NCI-H460 (cell line): ENCODE measurements at regions not wholly inside any gene's neighbourhood (a gene's known extent, or its start where the extent isn't known, plus 50 kb on each side); places are given as distances from the start of the nearest gene placed in this dataset.
"Not testable (repeated sequence)": the region's sequence is repeated elsewhere in the genome, so short reads cannot be mapped to it uniquely, and the experiment has no call there.

ENCODE experiments used
- DNase-seq: peaks from one replicate; pipeline ENCODE4 v3.0.0-alpha.2; 2016; ENCODE audit warnings: low read depth; ENCODE audit errors: extremely low read depth

DNA sequence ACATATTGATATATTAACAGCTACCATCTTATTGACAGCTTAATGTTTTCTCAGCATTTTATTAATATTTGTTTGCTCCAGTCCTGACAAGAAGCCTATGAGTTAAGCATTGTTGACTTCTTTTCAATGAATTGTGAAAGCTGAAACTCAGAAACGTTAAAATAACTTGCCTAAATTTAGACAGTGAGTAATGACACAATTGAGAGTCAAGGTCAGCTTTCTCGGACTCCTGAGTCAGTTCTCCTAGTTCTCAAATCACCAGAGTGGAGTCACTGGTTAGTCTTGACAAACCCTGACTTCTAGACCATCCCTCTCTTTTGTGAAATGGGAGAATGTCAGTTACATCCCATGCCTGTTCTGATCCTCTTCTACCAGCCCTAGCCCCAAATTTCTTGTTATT is 222.7 kb upstream of the ACO1 start:
- no peak for DNase-seq

DNA sequence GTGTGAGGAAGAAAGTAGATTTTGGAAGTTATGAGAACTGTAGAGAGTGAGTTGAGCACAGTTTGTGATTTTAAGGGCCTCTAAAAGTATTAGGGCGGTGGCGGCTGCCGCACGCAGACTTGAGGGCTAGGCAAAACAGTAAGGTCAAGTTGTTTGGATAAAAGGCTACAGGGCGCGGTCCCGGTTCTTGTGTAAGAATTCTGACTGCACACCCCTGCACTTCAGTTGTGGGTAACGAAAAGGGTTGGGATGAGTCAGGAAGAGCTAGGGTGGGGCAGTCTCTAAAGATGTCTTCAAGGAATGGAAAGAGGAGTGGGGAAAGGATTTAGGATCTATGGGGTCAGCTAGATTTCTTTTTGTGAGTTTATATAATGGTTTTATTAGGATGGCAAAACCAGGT is 218.1 kb upstream of the ACO1 start:
- DNase-seq: not testable (repeated sequence)

DNA sequence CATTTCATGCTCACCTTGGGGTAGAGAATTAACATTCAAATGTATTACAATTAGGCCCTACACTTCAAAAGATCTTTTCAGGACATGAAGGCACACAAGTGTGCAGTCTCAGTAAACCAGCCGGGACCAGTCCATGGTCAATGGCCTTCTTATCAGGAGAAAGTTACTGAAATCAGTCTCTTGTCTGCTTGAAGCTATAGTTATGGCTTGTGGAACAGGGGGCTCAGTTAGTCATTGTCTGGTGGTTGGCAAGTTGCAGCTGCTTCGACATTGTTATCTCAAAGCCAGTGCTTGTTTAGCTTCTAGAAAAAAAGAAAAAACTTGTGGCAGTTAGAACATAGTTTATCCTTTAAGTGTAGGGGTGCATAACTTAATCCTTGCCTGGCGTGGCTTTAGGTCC is 213.1 kb upstream of the ACO1 start:
- no peak for DNase-seq

DNA sequence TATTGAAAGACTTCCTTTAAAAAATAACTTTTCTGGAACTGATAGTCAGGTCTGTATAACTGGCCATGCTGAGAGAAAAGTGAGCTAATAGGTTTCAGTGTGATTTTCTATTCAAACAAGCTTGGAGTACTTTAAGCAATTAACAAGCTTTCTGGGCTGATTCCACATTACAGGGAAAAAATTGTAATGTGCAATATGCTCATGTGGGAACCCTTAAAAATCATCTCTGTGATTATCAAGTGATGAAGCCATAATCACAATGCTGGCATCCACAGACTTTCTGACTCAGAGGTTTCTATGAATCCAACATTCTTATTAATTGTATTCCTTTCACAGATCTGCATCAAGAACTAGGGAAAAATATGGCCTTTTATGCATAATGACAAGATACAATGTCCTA is 212.2 kb upstream of the ACO1 start:
- no peak for DNase-seq

DNA sequence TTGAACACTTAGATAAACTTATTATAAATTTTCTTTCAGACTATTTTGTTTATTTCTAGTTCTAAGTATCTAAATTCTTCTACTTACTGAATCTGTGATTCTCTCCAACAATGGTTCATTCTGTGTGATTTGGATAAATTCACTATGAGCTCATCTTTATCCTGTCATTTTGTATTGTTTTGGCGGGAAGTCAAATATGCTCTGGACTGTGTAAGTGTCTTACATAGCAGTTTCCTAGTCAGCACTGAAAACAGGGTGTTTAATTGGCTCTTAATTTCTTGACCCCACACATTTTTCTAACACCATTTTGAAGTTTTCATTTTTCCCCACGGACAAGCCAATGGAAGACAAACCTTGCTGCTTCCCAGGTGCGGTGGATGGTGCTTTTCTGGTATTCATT is 207.0 kb upstream of the ACO1 start:
- no peak for DNase-seq

DNA sequence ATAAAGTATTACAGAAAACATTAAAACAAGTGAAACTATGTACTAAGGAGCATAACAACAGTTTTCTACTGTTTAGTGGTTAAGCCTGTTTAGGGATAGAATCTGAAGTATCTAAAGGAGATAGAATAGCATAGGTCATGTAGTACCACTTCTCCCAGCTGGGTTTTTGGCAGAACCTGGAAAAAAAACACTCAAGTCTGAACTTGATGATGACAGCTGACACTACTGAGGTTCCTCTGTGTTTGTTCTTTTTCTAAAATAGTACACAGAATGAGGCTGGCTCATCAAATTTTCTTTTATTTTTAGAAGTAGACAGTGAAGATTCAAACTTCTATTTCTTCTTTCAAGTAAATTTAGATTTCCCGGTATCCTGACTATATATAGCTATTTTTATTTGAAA is 203.8 kb upstream of the ACO1 start:
- no peak for DNase-seq

DNA sequence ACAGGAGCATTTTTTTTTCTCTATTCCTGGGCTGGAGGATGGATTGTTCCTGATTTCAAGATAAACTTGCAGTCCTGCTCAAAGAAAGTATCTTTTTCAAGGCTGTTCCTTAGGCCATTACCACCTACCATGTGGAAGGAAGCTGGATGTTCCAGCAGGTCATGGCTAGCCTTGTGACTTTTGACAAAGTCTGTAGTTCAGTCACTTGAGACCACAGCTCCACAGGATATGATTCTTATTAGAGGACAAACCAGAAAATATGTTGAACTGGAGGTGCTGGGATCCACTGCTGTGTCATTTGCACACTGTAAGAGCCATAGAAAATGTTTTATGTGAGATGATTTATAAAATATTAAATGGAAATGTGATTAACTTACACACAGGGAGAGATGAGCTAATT is 184.2 kb upstream of the ACO1 start:
- DNase-seq: no peak

DNA sequence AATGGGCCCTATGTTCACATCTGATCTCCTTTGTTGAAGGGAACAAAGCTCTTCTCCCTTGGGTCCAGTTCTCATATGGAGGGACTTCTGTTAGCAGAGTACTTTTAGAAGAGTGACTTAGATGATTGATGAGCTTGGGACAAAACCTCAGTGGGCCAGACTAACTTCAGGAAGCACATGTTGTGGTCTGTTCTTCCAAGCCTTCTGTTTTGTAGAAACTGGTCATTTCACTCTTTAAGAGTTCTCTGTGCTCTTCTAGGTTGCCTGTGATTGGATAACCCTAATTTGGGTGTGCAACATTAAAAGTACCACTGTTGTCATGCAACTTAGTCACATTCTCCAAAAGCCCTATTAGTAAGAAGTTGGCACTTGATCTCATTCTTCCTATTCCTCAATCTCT is 183.5 kb upstream of the ACO1 start:
- DNase-seq: no peak

DNA sequence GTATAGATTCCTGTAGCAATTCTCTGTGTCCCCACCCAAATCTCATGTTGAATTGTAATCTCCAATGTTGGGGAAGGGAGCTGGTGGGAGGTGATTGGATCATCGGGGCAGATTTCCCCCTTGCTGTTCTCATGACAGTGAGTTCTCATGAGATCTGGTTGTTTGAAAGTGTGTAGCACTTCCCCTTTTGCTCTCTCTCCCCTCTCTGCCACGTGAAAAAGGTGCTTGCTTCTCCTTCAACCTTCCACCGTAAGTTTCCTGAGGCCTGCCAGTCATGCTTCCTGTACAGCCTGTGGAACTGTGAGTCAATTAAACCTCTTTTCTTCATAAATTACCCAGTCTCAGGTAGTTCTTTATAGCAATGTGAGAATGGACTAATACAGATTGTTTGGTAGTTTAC is 175.3 kb upstream of the ACO1 start:
- not testable (repeated sequence) for DNase-seq

DNA sequence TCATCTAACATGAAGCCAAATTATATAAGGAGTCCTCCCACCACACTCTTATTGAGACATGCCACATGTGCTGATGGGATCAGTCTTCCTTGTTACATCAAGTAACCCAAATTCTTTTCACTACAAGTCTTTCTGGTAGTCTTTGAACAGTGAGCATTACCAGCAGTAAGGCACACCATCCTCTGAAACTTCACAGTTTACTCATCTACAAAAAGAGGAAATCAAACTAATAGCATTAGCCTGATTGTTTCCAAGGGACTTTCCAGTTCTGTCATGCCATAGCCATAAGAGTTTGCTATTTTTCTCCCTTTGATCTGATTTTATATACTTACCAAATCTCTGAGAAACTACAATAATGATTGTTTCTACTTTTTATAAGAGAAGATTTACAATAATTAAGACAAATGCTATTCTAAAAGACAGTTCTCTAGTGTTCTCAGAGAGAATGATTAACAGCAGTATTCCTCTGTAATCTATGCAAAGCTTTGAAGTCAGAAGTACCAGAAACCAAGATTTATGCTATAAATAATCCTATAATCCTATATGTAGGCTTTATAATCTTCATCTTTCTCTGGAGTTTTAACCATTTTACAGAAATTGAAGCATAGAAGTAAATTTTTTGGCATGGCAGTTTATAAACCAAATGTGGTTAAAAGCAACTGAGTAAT is 166.2 kb upstream of the ACO1 start:
- DNase-seq: no peak

DNA sequence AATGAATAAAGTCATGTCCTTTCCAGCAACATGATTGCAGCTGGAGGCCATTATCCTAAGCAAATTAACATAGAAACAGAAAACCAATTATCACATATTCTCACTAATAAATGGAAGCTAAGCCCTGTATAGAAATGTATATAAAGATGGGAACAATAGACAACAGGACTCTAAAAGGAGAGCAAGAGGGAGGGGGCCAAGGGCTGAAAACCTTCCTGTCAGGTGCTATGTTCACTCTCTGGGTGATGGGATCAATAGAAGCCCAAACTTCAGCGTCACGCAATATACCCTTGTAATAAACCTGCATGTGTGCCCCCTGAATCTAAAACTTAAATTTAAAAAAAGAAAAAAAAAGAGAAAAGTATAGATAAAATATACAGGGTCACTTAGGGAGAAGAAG is 163.7 kb upstream of the ACO1 start:
- no peak for DNase-seq

DNA sequence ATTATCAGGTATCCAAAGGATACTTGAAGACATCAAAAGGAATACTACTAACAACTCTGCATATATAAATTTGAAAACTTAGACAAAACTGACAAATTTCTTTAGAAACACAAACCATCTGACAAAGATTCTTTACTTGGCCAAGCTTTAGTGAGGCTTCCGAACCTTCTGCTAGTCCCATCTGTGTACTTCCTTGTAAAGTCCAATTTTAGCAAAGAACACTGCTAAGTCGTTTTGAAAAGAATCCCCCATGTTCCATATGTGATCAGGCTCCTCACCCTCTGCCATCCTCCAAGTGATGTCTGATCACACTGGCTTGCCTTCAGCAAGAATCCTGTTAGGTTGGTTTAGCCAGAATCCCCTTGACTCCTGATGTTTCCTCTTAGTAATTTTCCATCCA is 150.0 kb upstream of the ACO1 start:
- no peak for DNase-seq

DNA sequence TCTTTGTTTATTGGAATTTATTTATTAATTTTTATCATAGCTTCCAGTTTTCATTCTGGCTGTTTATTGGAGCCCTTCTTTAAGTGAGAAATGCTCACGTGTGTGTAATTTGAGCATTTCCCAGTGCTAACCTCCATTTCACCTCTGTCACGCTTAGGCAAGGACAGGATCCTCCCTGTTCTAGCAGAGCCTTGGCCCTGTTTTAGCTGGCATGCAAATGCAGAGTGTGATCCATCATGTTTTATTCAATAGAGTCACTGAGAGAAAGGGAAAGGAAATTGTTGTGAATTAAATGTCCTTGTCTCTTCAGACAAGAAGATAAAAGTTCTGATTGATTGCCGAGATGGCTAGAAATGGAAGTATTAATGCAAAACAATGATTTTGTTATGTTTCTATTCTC is 137.3 kb upstream of the ACO1 start:
- no peak for DNase-seq

DNA sequence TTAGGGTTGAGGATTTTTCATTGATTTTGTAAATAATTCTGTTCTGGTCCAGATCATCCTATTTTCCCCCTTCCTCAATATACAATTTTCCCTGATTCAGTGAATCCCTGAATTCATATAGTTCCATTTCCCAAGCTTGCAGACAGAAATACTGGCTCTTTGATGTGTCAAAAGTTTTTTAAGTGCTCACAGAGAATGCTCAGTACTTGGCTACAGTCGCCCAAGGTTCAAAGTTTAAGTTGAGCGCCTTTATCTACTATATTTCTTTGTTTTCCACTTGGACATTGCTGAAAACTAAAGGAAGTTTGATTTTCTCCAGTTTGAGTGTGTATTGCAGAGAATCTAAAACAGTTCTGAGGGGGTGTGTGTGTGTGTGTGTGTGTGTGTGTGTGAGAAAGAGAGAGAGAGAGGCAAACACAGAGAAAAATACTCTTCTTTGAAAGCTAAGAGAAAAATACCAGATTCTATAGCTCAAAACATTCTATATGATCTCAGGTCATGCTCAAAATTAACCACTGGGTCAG is 136.2 kb upstream of the ACO1 start:
- DNase-seq: no peak

DNA sequence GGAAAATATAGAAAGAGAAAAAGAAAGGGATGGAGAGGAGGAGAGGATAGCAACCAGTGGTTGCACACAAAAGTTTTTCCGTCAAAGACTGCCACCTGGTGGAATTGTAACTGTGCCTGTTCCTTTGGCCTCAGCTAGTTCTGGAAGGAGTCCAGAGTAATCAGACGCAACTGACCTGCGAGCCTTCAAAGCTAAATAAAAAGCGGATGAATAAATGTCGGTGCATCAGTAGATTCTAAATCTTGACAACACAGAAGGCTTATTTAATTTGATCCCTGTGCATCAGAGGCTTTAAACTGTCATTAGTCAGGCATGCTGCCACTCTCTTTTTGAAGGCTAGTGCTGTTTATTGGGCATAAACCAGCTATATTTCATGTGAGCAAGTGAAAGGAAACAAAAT is 132.9 kb upstream of the ACO1 start:
- DNase-seq: peak; percentile 60

DNA sequence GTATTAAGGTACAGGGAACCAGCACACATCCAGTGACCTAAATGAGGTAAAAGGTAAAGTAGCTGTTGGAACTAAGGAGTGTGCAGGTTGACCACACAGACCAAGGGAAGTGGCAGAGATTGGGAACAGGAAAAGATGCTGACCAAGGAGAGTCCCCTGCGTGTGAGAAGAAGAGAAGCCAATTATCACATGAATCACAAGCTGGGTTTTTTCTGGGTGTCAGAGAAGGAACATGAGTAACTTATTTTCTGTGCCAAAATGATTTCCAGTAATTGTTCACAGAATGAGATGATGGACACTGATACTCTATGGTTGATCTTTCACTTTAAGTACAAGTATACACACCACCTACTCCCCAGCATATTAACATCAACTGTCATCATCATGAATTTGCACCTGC is 130.7 kb upstream of the ACO1 start:
- DNase-seq: no peak

DNA sequence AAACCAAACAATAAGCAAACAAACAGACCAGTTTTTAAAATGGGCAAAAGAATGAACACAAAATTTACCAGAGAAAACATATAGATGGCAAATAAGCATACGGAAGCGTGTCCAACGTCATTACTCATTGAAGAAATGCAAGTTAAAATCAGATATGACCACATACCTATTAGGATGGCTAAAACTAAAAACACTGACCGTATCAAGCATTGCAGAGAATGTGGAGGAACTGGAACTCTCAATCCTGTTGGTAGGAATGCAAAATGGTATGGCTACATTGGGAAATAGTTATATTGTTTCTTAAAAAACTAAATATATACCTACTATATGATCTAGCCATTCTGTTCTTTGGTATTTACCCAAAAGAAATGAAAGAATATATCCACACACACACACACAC is 129.4 kb upstream of the ACO1 start:
- DNase-seq: no peak

DNA sequence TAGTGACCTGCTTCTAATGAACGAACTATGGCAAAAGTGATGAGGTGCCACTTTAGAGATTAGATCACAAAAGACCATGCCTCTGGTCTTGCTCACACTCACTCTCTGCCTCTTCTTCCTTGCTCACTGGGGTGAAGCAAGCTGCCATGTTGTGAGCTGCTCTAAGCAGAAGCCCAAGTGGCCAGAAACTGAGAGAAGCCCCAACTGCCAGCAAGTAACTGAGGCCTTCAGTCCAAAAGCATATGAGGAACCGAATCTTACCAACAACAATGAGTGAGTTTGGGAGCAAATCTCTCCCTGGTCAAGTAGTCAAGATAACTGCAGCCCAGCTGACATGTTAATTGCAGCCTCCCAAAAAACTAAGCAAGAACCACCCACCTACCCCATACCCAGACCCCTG is 126.0 kb upstream of the ACO1 start:
- DNase-seq: no peak

DNA sequence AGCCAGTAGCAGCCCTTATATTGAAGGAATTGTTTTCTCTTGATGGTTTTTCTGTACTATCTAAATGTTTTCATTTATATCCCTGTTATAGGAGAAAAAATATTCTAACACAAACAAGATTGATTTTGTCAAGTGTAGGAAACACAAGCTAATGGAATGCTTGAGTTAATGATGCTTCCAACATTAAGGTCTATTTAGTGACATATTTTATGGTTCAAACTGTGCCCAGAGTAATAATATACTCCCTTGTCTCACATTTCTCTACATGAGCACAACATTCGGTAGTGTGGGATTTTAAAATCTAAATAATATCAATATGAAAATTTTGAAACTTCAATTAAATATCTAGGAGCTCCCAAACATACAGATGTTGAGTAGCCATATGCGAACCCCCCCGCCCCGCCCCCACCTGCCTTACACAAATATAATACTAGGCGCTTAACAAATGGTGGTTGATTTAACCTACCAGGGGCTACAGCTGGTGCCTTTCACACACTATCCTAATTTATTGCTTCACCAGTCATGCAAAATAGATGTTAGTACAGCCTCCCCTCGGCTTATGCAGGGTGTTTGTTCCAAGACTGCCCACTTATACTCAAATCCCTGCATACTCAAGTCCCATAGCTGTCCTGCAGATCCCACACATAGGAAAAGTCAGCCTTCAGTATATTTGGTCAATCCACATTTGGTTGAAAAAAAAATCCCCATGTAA is 124.1 kb upstream of the ACO1 start:
- no peak for DNase-seq

DNA sequence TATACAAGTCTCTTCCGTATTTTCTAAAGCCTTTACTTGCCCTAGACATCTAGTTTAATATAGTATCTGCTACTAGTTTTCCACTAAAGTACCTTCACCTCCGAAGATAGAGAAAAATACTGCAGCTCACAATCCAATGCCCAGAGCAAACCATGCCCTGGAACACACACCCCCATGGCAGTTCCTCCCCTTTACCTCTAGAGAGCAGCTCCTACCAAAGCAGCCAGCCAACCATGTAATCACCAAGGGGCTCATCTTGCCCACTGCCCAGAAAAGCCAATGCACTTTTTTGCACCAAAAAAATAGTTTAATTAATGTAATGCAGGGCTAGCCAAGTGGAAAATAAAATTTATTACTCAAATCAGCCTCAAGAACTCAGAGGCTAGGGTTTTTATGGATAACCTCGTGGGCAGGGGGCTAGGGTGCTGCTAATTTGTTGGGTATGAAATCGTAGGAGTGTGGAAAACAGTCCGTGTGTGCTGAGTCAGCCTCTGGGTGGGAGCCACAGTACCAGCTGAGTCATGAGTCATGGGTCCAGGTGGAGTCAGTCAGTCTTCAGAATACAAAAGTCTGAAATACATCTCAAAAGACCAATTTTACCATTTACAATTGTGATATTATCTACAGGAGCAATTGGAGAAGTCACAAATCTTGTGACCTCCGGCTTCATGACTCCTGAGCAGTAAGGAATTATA is 120.1 kb upstream of the ACO1 start:
- DNase-seq: no peak

DNA sequence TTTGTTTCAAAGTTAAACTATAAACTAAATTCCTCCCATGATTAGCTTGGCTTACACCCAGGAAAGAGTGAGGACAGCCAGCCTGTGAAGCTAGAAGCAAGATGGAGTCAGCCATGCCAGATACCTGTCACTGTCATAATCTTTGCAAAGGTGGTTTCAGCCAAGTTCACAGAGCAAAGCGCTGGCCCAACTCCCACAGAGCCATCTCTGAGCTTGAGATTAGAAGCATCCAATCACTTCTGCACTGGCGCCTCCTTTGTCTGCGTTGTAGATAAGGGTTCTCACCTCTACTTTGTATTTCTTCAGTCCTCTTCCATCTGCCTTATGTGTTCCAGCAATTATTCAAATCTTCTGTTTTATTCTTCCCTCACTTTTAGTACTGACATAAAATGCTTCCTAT is 119.4 kb upstream of the ACO1 start:
- no peak for DNase-seq

DNA sequence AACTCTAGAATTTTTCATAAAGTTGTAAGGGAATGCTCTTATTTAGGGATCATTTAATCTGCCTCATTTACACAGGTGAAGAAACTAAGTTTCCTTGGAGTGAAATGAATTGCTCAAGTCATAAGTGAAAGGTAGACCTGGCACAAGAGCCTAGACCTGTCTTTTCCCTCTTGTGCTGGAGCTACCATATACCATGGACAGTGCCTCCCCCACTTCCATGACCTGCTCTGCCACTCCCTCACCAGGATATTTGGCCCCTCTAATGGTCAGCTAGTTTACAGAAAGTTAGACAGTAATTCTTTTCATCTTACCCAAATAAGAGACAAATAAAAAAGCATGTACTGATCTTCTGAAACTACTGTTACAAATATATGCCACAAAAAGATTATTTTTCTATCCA is 105.5 kb upstream of the ACO1 start:
- DNase-seq: no peak
